HEK293T (cell line): ENCODE measurements at regions not wholly inside any gene's neighbourhood (a gene's known extent, or its start where the extent isn't known, plus 50 kb on each side); places are given as distances from the start of the nearest gene placed in this dataset.

Source experiments
- CTBP1 ChIP-seq: fragments of 450-650 bp; IDR thresholded peaks from 2 replicates; pipeline ENCODE4 v1.6.1; 2016; ENCODE audit warnings: borderline replicate concordance
- FOXA1 ChIP-seq: fragments of 450-650 bp; IDR thresholded peaks from 2 replicates; pipeline ENCODE4 v1.6.1; 2016; ENCODE audit warnings: mild to moderate bottlenecking
- NFRKB ChIP-seq: fragments of 450-650 bp; IDR thresholded peaks from 2 replicates; pipeline ENCODE4 v1.6.1; 2016; ENCODE audit warnings: mild to moderate bottlenecking, moderate library complexity
- PKNOX1 ChIP-seq: fragments of 450-650 bp; IDR thresholded peaks from 2 replicates; pipeline ENCODE4 v1.6.1; 2016
- SUZ12 ChIP-seq: fragments of 450-650 bp; IDR thresholded peaks from 2 replicates; pipeline ENCODE4 v1.6.1; 2016; ENCODE audit warnings: mild to moderate bottlenecking
- ZNF384 ChIP-seq: fragments of 450-650 bp; IDR thresholded peaks from 2 replicates; pipeline ENCODE4 v1.6.1; 2016

DNA sequence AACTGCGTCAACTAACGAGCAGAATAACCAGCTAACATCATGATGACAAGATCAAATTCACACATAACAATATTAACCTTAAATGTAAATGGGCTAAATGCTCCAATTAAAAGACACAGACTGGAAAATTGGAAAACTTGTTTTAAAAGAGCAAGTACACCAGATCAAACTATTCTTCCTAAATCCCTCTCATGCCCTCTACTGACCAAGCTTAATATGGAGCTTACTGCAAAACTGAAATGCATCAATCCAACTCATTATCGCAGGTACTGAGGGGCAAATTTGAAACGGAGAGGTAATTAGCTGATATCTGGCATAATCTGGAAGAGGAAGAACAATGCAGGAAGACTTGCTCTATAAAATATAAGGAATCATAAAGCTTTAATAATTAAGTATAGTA lies 1223.8 kb downstream of the NXPH1 start:
- TF ChIP-seq NFRKB: no peak
- no peak for TF ChIP-seq PKNOX1
- TF ChIP-seq ZNF384: no peak
- no peak for TF ChIP-seq CTBP1
- no peak for TF ChIP-seq SUZ12
- TF ChIP-seq FOXA1: no peak
